Central memory CD8-positive, alpha-beta T cell (primary cell): ENCODE measurements at regions not wholly inside any gene's neighbourhood (a gene's known extent, or its start where the extent isn't known, plus 50 kb on each side); places are given as distances from the start of the nearest gene placed in this dataset.

ENCODE experiments used
- ATAC-seq: fragments of 150-1000 bp; cut with Tn5 transposase; replicated peaks from 2 replicates; pipeline ENCODE4 v1.10.0; 2022; ENCODE audit warnings: mild to moderate bottlenecking, moderate FRiP score, moderate number of reproducible peaks; ENCODE audit not compliant: poor library complexity, severe bottlenecking; ENCODE audit errors: extremely low read depth
- DNase-seq, 2 donors: peaks; one replicate each; pipeline ENCODE4 v3.0.0; 2021; ENCODE audit warnings: low spot score in 2 of 2
- H3K27ac Mint-ChIP-seq: one replicate; pipeline ENCODE4 v1.8.0; 2022; ENCODE audit warnings: low read depth, mild to moderate bottlenecking, moderate library complexity, mixed read lengths
- H3K27me3 Mint-ChIP-seq: one replicate; pipeline ENCODE4 v1.8.0; 2022; ENCODE audit warnings: mixed read lengths
- H3K36me3 Mint-ChIP-seq: one replicate; pipeline ENCODE4 v1.8.0; 2022; ENCODE audit warnings: mild to moderate bottlenecking, moderate library complexity, mixed read lengths; ENCODE audit not compliant: insufficient read depth
- H3K4me1 Mint-ChIP-seq: one replicate; pipeline ENCODE4 v1.8.0; 2022; ENCODE audit warnings: mixed read lengths
- H3K4me3 Mint-ChIP-seq: one replicate; pipeline ENCODE4 v1.8.0; 2022; ENCODE audit warnings: mild to moderate bottlenecking, moderate library complexity, mixed read lengths
- H3K9me3 Mint-ChIP-seq: one replicate; pipeline ENCODE4 v1.8.0; 2022; ENCODE audit warnings: mixed read lengths

DNA sequence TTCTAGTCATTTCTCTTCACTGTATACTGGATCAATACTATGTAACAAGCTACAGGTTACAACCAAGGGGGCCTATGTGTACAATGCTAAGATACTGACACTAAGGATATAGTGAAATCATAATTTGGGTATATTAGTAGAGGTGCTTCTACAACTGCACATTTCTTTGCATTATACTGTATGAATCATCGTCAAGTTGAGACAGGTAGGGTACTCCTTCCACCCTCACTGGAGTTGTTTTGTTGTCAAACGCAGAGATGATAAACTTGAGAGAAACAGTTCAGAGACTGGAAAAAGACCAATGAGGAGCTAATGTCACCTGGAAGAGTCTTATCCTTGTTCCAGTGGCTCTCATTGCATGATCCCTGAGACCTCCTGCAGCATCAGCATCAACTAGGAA, 208.2 kb upstream of the PRPS1L1 start:
- DNase-seq (no peak), ATAC-seq (no peak)
- Mint-ChIP-seq H3K36me3 (no peaks in the 10 kb centered on the region), H3K4me1 (no peaks in the 10 kb centered on the region), H3K9me3 (no peaks in the 10 kb centered on the region), H3K27me3 (peaks cover 8% of the 10 kb centered on the region), H3K27ac (no peak overlapping the region), H3K4me3 (no peak overlapping the region)

DNA sequence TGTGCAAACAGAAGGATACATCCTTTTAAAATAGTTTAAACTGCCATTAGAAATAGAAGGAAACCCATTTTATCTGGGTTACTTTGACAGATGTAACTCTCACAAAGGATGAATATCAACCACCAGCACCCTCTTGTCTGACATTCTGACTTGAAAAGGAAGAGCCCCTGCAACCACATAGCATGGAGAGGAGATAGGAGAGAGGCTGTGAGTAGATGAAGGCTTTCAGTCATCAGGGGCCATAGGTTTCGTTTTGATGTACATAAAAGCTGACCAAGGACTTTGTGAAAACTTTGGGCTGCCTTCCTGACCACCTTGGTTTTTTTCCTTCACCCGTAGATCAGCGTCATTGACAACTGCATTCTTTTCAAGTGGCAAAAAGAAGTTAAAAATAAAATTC, 211.6 kb upstream of the PRPS1L1 start:
- DNase-seq = no peak
- ATAC-seq = no peak
- no peak overlapping the region for H3K4me3 Mint-ChIP-seq
- no peaks in the 10 kb centered on the region for H3K36me3 Mint-ChIP-seq
- no peaks in the 10 kb centered on the region for H3K4me1 Mint-ChIP-seq
- no peaks in the 10 kb centered on the region for H3K9me3 Mint-ChIP-seq
- no peaks in the 10 kb centered on the region for H3K27me3 Mint-ChIP-seq
- H3K27ac Mint-ChIP-seq = no peak overlapping the region

DNA sequence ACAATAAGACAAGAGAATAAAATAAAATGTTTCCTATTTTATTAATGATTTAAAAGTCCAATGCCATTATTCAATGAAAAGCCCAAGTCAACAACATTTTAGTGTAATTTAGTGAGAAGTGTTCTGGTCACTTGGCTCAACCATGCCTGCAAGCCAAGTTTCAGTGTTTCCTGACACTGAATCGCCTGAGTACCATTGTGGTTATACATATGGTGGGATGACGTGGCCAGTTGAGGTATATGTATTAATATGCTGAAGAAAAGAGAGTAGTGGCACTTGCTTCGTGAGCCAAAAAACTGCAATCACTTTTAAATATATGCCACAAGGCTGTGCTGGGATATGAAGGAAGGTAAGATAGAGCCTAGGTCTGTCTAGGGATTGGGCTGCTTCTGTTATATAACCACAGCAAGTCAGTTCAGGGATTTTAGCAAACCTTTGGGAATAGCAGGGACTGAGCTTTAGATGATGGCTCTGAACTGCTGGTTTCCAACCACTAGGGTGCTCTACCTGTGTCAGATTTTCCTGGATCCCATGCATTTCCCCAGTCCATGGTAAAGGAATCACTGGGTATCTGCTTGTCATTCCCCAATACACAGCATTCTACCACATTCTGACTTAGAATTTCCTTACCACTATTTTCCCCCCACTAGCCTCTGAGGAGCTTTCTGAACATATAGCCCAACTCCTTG, 214.0 kb upstream of the PRPS1L1 start:
- ATAC-seq (no peak), DNase-seq (no peak)
- no peaks in the 10 kb centered on the region for H3K4me1 Mint-ChIP-seq
- peaks cover 6% of the 10 kb centered on the region for H3K27me3 Mint-ChIP-seq
- peaks cover 10% of the 10 kb centered on the region for H3K9me3 Mint-ChIP-seq
- no peaks in the 10 kb centered on the region for H3K36me3 Mint-ChIP-seq
- no peak overlapping the region for H3K4me3 Mint-ChIP-seq
- H3K27ac Mint-ChIP-seq = no peak overlapping the region

DNA sequence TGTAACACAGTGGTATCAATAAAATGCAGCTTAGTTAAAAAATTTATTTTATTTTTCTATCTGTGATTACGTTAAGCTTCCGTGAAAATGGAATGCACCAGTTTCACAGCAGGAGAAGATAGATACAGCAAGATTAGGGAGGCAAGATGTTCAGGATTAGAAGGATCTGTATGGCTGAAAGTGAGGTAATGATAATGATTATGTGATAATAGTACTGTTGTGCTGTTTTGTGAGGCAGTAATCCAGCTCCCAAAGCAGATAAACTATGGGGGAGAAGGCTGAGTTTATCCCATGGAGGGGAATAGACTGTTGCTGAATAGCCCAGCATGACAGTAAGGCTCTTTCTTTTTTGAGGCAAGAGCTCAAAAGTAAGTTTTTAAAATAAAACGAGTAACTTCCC, 216.1 kb upstream of the PRPS1L1 start:
- Mint-ChIP-seq H3K4me3 (no peak overlapping the region), H3K4me1 (no peaks in the 10 kb centered on the region), H3K27me3 (peaks cover 9% of the 10 kb centered on the region), H3K36me3 (no peaks in the 10 kb centered on the region), H3K27ac (no peak overlapping the region), H3K9me3 (peaks cover 18% of the 10 kb centered on the region)
- DNase-seq (no peak), ATAC-seq (no peak)

DNA sequence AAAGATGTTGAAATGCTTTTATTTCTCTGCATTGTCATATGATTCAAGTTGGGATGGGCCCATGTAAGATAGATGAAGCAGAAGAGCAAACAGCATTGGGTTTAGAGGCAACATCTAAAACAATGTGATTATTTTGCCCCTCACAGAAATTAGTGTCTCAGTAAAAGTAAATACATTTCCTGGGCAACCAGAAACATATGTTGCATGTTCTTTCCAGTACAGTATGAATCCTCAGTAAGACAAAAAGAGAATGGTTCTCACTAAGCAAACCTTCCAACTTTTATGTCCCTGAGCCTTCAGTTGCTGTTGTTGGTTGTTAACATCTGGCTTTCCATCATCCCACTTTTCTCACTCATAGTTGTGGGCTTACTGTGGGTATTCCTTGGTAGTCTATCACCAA, 222.5 kb upstream of the PRPS1L1 start:
- H3K27me3 Mint-ChIP-seq = peaks cover 9% of the 10 kb centered on the region
- H3K4me1 Mint-ChIP-seq = no peaks in the 10 kb centered on the region
- no peak overlapping the region for H3K4me3 Mint-ChIP-seq
- H3K9me3 Mint-ChIP-seq = peaks cover 28% of the 10 kb centered on the region
- ATAC-seq (no peak), DNase-seq (no peak)
- H3K36me3 Mint-ChIP-seq = no peaks in the 10 kb centered on the region
- H3K27ac Mint-ChIP-seq = no peak overlapping the region

DNA sequence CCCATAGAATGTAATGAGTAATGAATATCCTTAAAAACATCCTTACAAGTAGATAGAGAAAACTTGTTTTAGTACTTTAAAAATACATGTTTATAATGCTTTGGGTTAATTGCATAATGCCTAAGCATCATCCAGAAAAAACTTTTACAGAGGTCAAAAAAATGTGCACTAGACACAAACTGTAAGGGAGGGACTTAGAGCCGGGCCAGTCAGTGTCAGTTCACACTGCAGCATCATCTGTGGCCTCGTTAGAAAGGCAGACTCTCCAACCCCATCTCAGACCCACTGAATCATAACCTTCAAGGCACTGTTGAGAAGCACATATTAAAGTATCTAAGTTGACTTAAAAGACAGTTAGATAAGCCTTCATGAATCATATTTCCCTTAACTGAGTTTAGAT, 230.1 kb upstream of the PRPS1L1 start:
- H3K27ac Mint-ChIP-seq = no peak overlapping the region
- H3K36me3 Mint-ChIP-seq = no peaks in the 10 kb centered on the region
- no peak overlapping the region for H3K4me3 Mint-ChIP-seq
- no peaks in the 10 kb centered on the region for H3K4me1 Mint-ChIP-seq
- H3K9me3 Mint-ChIP-seq = peaks cover 9% of the 10 kb centered on the region
- DNase-seq (no peak), ATAC-seq (no peak)
- no peaks in the 10 kb centered on the region for H3K27me3 Mint-ChIP-seq

DNA sequence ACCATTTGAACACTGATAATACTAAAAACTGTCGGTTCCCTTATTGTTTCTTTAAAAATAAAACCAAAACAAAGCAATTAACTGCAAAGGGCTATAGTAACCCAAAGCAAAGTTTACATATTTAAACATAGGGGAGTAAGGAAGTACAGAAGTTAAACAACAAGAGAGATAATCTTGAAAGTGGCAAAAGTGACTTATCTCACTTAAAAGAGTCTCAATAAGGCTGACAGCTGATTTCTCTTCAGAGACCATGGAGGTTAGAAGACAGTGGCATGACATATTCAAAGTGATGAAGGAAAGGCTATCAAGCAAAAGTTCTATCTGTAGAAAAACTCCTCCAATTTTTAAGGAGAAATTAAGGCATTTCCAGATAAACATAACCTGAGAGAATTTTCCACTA, 233.5 kb upstream of the HDAC9 start:
- H3K27ac Mint-ChIP-seq = no peak overlapping the region
- ATAC-seq (no peak), DNase-seq (no peak)
- H3K4me1 Mint-ChIP-seq = no peaks in the 10 kb centered on the region
- H3K9me3 Mint-ChIP-seq = peaks cover 10% of the 10 kb centered on the region
- no peak overlapping the region for H3K4me3 Mint-ChIP-seq
- no peaks in the 10 kb centered on the region for H3K36me3 Mint-ChIP-seq
- H3K27me3 Mint-ChIP-seq = no peaks in the 10 kb centered on the region

DNA sequence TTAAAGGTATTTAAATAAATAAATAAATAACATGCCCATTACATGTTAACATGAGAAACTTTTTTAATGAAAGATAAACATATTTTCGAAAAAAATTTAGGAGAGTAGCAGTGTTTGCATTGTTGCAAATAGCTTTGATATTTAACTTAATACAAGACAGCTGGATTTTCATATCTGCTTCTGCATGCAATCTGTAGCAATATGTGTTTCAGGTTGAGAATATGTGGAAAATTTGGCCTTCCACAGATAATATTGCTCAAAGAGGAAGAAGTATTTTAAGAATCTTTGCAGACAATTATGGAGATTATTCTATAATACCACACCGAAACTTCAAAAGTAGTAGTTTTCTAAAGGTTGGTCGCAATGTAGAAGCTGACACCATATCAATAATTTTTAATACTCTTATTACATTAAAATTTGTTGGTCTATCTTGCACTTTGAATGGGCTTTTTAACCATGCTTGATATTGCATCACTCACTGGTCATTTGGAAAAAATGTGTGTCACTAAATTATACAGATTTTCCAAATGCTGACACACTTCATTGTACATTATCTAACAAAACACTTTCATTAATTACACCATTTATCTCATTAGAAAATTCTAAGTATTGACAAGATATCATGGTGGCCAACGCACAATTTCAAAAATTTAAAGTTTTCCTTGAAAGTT, 229.8 kb upstream of the HDAC9 start:
- no peak for ATAC-seq
- Mint-ChIP-seq H3K4me1 (no peaks in the 10 kb centered on the region), H3K36me3 (no peaks in the 10 kb centered on the region), H3K4me3 (no peak overlapping the region), H3K27ac (no peak overlapping the region), H3K9me3 (peaks cover 10% of the 10 kb centered on the region), H3K27me3 (no peaks in the 10 kb centered on the region)
- no peak for DNase-seq

DNA sequence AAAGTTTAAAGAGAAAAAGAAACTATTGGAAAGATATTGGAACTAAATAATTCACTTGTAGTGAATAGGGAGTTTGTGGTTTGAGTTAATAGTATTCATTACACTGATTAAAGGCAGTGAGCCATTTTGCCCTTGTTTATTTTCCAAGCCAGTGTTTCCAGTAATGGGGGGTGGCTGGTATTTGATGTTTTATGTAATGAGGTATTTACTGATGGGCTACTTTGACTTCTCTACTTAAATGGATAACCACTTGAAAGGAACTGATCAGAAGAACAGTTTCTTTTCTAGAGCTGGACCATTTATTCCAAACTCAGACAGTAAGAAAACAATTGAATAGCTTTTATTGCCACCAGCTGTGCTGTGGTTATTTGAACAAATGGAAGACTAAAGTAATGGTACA, 227.0 kb upstream of the HDAC9 start:
- DNase-seq = no peak
- no peaks in the 10 kb centered on the region for H3K4me1 Mint-ChIP-seq
- no peak for ATAC-seq
- no peaks in the 10 kb centered on the region for H3K27me3 Mint-ChIP-seq
- H3K36me3 Mint-ChIP-seq = peaks cover 2% of the 10 kb centered on the region
- H3K9me3 Mint-ChIP-seq = no peaks in the 10 kb centered on the region
- H3K27ac Mint-ChIP-seq = no peak overlapping the region
- H3K4me3 Mint-ChIP-seq = no peak overlapping the region

DNA sequence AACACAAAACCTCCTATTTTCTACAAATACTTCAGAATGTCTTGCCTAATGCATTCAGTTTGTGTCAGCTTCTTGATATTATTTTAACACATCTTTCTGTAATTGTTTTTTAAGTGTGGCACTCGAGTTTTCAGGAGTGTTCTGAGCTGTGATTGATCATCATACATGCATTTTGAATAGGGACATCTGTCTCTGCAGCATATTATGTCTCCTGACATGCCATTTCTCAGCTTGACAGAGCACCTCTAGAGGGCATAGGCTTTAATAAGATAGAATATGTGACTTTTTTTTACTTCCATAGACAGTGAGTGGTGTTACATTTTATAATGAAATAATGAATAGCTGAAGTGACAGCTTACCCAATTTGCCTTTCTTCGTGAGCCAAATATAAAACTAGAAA, 219.2 kb upstream of the HDAC9 start:
- H3K36me3 Mint-ChIP-seq = peaks cover 2% of the 10 kb centered on the region

DNA sequence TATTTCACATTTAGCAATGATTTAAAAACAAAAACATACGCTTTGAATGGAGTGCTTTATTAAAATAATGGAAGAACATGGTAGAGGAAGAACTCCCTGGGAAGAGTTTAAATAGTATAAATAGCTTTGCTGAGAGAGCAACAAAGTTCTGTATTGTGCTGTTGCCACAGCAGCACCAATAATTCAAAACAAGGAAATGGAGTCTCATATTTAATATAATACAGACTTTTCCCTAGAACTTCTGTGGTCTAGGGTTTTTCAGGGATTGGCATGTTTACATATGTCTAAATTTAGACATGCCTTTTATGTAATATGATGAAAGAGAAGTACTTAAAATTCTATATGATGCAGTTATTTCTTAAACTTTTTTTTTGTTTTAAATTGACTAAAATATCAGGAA, 217.2 kb upstream of the HDAC9 start:
- ATAC-seq = no peak
- Mint-ChIP-seq H3K4me3 (no peak overlapping the region), H3K27ac (no peak overlapping the region), H3K27me3 (no peaks in the 10 kb centered on the region), H3K4me1 (peaks cover 9% of the 10 kb centered on the region), H3K9me3 (peaks cover 6% of the 10 kb centered on the region), H3K36me3 (no peaks in the 10 kb centered on the region)
- DNase-seq = no peak

More for the DNA sequence above, 219.2 kb upstream of the HDAC9 start:
- DNase-seq (no peak), ATAC-seq (no peak)
- Mint-ChIP-seq H3K9me3 (no peaks in the 10 kb centered on the region), H3K4me1 (peaks cover 4% of the 10 kb centered on the region), H3K27ac (no peak overlapping the region), H3K27me3 (no peaks in the 10 kb centered on the region), H3K4me3 (no peak overlapping the region)

DNA sequence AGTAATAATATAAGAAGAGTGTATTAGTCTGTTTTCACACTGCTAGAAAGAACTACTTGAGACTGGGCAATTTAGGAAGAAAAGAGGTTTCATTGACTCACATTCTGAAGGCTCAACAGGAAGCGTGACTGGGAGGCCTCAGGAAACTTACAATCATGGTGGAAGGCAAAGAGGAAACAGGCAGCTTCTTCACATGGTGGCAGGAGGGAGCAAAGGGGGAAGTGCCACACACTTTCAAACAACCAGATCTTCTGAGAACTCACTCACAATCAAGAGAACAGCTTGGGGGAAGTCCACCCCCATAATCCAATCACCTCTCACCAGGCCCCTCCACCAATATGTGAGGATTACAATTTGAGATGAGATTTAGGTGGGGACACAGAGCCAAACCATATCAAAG, 212.5 kb upstream of the HDAC9 start:
- peaks cover 11% of the 10 kb centered on the region for H3K4me1 Mint-ChIP-seq
- DNase-seq (no peak), ATAC-seq (no peak)
- no peaks in the 10 kb centered on the region for H3K27me3 Mint-ChIP-seq
- H3K4me3 Mint-ChIP-seq = no peak overlapping the region
- no peak overlapping the region for H3K27ac Mint-ChIP-seq
- H3K36me3 Mint-ChIP-seq = no peaks in the 10 kb centered on the region
- H3K9me3 Mint-ChIP-seq = peaks cover 6% of the 10 kb centered on the region

DNA sequence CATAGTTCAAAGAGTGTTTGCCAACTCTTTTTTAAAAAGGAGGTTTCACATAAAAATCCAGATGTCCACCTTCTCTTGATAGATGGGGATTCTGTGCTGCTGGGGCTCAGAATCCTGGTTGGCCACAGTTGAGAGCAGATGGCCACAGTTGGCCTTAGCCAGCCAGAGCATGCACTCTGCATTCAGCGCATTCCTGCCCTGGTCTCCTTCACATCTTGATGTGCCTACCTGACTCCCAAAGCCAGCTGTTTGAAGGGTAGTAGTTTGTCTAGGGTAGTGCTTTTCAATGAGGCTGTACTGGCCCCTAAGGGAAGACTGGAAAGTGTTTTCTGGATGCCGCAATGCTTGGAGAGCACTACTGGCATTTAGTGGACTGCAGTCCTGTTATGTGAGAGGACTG, 208.1 kb upstream of the HDAC9 start:
- peaks cover 47% of the 10 kb centered on the region for H3K4me1 Mint-ChIP-seq
- H3K36me3 Mint-ChIP-seq = no peaks in the 10 kb centered on the region
- peaks cover 6% of the 10 kb centered on the region for H3K9me3 Mint-ChIP-seq
- H3K27me3 Mint-ChIP-seq = no peaks in the 10 kb centered on the region
- no peak overlapping the region for H3K4me3 Mint-ChIP-seq
- ATAC-seq (no peak), DNase-seq (no peak)
- H3K27ac Mint-ChIP-seq = no peak overlapping the region
